ENCODE measurements at regions not wholly inside any gene's neighbourhood (a gene's known extent, or its start where the extent isn't known, plus 50 kb on each side); places are given as distances from the start of the nearest gene placed in this dataset.

GRCh38 chr7:18243731-18244130 is 216.1 kb upstream of the PRPS1L1 start:
- DNase-seq (ENCODE audit: low spot score), result no peak

- no peak for DNase-seq (ENCODE audit: low spot score)
Observed at GRCh38 chr7:18250133-18250532, 222.5 kb upstream of the PRPS1L1 start.

- no peak for DNase-seq (ENCODE audit: low spot score)
Observed at GRCh38 chr7:18257711-18258110, 230.1 kb upstream of the PRPS1L1 start.

GRCh38 chr7:18262058-18262457 is 233.5 kb upstream of the HDAC9 start:
- DNase-seq (ENCODE audit: low spot score), result no peak

- no peak for DNase-seq (ENCODE audit: low spot score)
Observed at GRCh38 chr7:18265611-18266281, 229.8 kb upstream of the HDAC9 start.

GRCh38 chr7:18268571-18268970 is 227.0 kb upstream of the HDAC9 start:
- no peak for DNase-seq (ENCODE audit: low spot score)

- DNase-seq (ENCODE audit: low spot score), result no peak
Observed at GRCh38 chr7:18276380-18276779, 219.2 kb upstream of the HDAC9 start.

GRCh38 chr7:18278316-18278715 is 217.2 kb upstream of the HDAC9 start:
- no peak for DNase-seq (ENCODE audit: low spot score)

GRCh38 chr7:18283045-18283444 is 212.5 kb upstream of the HDAC9 start:
- no peak for DNase-seq (ENCODE audit: low spot score)

- no peak for DNase-seq (ENCODE audit: low spot score)
Observed at GRCh38 chr7:18287482-18287881, 208.1 kb upstream of the HDAC9 start.

GRCh38 chr7:18288322-18289037 is 207.1 kb upstream of the HDAC9 start:
- no peak for DNase-seq (ENCODE audit: low spot score)

GRCh38 chr7:18289788-18290187 is 205.8 kb upstream of the HDAC9 start:
- DNase-seq (ENCODE audit: low spot score), result no peak

GRCh38 chr7:18290223-18290622 is 205.3 kb upstream of the HDAC9 start:
- no peak for DNase-seq (ENCODE audit: low spot score)

GRCh38 chr7:18290865-18291264 is 204.7 kb upstream of the HDAC9 start:
- DNase-seq (ENCODE audit: low spot score), result no peak

GRCh38 chr7:18292584-18292983 is 203.0 kb upstream of the HDAC9 start:
- DNase-seq (ENCODE audit: low spot score), result no peak

- DNase-seq (ENCODE audit: low spot score), result no peak
Observed at GRCh38 chr7:18293759-18294158, 201.8 kb upstream of the HDAC9 start.

GRCh38 chr7:18294411-18294810 is 201.1 kb upstream of the HDAC9 start:
- DNase-seq (ENCODE audit: low spot score), result no peak

GRCh38 chr7:18295781-18296423 is 199.6 kb upstream of the HDAC9 start:
- DNase-seq (ENCODE audit: low spot score), result no peak

GRCh38 chr7:18302097-18302496 is 193.5 kb upstream of the HDAC9 start:
- DNase-seq (ENCODE audit: low spot score), result no peak

GRCh38 chr7:18305866-18306265 is 189.7 kb upstream of the HDAC9 start:
- no peak for DNase-seq (ENCODE audit: low spot score)

- DNase-seq (ENCODE audit: low spot score), result no peak
Observed at GRCh38 chr7:18306696-18307095, 188.9 kb upstream of the HDAC9 start.

GRCh38 chr7:18308938-18309337 is 186.6 kb upstream of the HDAC9 start:
- DNase-seq (ENCODE audit: low spot score), result no peak

- no peak for DNase-seq (ENCODE audit: low spot score)
Observed at GRCh38 chr7:18312482-18312881, 183.1 kb upstream of the HDAC9 start.

Data from D341Med (cell line).